ENCODE measurements at regions not wholly inside any gene's neighbourhood (a gene's known extent, or its start where the extent isn't known, plus 50 kb on each side); places are given as distances from the start of the nearest gene placed in this dataset.

DNA sequence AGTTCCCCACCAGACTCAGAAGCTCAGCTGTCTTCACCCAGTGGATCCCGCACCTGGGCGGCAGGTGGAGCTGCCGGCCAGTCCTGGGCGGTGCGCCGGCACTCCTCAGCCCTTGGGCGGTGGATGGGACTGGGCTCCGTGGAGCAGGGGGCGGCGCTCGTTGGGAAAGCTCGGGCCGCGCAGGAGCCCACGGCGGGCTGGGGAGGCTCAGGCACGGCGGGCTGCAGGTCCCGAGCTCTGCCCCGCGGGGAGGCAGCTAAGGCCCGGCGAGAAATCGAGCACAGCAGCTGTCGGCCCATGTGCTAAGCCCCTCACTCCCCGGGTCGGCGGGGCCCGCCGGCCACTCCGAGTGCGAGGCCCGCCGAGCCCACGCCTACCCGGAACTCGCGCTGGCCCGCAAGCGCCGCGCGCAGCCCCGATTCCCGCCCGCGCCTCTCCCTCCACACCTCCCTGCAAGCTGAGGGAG is 560.0 kb downstream of the BRINP1 start:
- DNase-seq = no peak

DNA sequence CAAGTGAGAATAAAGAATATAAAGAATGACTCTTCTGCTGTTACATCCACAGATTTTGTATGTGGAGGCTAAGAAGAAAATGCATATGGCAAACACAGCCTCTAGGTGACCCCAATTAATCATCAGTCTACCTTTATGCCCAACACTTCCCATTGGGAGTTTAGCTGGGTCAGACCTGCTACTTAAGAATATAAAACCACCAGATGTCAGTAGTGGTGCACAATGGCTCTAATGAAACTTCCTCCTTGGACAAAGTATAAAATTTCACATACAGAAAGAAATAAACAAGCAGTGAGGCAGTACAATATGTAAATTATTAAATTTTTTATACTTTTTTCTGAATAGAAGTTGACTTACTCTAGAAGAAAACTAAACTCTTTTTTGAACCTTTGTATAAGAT is 539.9 kb downstream of the BRINP1 start:
- no peak for DNase-seq

DNA sequence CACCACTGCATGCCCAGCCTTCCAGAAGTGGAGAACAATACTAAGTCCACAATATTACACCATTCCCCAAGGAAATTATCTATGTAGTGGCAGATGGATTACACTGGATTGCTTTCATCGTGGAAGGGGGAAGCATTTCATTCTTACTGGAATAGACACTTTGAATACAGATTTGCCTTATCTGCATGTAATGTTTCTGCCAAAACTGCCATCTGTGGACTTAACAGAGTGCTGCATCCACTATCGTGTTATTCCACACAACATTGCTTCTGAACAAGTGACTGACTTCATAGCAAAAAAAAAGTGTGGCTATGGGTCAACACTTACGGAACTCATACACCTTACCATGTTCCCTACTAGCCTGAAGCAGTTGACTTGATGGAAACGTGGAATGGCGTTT is 536.9 kb downstream of the BRINP1 start:
- DNase-seq = no peak

DNA sequence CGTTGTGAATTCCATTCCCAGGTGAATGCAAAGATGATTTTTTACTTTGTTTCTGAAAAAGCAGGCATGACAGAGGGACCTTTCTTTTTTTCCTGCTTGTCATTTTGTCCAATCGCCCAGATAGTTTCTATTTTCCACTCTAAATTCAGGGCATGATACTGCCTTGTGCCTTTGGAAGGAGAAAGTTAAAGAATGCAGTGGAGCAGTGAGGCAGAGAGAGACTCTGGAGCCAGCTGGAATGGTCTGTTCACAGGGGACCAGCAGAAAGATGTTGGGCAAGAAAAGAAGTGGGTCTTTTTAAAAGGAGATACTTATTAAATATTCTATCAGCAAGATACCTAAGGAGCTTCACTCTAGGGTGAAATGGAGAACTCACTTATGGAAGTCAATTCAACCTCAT is 532.3 kb downstream of the BRINP1 start:
- DNase-seq = no peak

DNA sequence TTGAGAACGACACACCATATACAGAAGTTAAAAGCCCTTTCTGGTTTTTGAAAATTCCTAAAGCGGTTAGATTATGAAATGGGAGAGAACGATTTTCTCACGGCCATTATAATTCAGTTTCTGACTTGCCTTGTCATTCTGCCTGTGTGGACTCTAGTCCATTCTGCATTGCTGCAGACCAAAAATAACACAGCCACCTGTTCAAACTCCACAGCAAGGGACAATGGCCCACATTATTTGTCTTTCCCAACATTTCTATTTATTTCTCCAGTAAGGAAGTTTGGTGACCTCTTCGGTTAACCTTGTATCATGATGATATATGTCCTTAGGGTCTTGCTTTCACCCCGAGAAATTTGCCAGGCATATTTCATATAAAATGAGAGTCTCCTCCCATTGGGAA is 497.7 kb downstream of the BRINP1 start:
- DNase-seq = no peak

DNA sequence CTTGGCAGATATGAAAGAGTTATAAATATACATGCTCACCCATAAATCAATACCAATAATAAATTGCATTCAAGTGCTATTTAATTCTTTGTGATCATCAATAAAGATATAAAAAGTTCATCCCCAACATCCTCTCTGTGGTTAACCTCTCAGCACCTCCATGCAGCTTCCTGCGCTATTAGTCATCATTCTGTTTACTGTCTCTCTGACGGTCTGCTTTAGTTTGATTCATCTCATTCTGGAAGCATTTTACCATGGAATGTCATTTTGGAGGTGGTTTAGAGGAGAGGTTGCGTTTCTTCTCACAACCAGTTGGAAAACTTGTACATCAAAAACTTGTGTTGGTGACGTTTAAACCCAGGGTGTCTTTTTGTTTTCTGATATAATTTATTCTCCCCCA is 486.6 kb downstream of the BRINP1 start:
- DNase-seq = no peak

DNA sequence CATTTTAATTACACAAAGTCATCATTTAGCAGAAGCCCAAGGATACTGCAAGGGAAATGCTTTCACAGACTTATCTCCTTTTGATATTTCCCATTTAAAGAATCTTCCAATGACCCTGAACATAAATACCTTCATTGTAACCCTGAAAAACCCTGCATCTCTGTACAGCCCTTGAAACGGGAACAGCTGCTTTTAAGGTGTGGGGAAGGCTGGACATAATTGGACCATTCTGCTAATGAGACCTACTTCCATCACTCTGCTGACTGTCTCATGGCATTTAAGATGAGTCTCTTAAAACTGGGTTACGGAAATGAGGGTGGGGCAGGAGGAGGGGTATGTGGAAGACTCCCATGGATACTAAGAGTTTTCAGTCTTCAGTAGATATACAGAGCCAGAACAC is 485.8 kb downstream of the BRINP1 start:
- DNase-seq = no peak

DNA sequence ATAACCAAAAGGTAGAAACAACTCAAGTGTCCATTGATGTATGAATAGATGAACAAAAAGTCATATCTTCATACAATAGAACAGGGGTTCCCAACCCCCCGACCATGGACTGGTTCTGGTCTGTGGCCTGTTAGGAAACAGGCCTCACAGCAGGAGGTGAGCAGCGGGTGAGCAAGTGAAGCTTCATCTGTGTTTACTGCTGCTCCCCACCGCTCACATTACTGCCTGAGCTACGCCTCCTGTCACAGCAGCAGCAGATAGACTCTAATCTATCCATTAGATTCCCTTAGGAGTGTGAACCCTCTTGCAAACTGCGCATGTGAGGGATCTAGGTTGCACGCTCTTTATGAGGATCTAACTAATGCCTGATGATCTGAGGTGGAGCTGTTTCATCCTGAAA is 478.0 kb downstream of the BRINP1 start:
- DNase-seq = no peak

DNA sequence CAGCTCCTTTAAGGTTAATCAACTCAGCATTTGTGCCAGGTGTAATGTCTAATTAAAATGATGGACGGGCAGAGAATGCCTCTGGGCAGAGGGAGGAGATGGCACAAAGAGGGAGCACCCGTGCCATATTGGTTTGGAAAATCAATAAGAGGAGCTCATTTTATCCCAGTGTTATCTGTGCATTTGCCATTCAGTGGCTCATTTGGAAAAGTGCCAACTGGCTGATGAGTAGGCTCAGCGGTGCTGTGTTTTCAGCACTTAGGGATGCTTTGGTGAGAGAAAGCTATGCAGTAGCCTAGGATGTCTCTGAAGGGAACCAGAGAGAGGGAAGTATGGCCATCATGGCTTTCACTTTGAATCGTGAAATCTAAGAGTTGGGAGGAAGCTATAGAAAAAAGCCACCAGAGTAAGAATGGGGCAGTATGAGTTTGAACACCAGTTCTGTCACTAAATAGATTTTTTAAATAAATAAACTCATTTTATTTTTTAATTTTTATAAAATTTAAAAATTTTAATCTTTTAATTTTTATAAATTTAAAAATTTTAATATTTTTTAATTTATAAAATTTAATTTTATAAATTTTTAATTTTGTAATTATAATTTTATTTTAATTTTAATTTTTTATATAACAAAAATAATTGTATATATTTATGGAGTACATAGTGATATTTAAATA is 472.8 kb downstream of the BRINP1 start:
- DNase-seq = no peak

DNA sequence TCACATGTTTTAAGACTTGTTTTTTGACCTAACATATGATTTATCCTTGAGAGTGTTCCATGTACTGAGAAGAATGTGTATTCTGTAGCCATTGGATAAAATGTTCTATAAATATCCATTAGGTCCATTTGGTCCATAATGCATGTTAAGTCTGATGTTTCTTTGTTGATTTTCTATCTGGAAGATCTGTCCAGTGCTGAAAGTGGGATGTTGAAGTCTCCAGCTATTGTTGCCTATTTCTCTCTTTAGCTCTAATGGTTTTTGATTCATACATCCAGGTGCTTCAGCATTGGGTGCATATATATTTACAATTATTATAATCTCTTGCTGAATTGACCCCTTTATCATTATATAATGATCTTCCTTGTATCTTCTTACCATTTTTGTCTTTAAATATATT is 451.1 kb downstream of the BRINP1 start:
- DNase-seq = no peak

DNA sequence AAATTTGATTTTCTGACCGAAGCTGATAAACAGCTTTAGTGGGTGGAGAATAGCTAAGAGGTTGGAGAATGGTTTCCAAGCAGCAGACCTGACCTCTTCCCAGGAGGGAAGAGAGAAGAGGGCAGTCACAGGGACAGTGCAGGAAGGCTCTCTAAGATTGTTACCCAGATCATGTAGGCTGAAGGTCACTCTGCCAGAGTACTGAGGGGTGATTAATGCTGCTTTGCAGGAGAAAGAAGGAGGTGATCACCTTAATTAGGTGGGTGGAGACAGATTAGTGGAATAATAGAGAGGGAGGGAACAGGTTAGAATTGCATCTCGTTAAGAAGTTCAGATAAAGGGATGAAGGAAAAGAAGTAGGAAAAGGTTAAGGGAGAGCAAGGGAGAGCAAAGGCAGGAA is 440.5 kb downstream of the BRINP1 start:
- DNase-seq = no peak

DNA sequence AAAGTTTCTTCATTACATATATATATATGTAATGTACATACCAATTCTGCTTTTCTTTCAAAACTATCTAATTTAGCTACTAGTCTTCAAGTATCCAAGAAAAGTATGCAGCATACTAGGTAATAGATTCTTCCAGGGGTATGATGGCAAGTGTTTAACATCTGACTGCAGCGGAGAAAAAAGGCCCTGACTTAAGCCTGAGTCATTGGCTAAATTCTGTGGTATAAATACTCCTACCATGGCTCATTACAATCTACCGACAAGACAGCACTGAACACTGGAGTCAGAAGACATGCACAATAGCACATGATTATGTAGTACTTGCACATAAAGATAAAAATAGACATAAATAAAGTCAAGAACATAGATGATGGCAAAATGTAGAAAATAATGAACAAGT is 439.9 kb downstream of the BRINP1 start:
- DNase-seq = no peak

DNA sequence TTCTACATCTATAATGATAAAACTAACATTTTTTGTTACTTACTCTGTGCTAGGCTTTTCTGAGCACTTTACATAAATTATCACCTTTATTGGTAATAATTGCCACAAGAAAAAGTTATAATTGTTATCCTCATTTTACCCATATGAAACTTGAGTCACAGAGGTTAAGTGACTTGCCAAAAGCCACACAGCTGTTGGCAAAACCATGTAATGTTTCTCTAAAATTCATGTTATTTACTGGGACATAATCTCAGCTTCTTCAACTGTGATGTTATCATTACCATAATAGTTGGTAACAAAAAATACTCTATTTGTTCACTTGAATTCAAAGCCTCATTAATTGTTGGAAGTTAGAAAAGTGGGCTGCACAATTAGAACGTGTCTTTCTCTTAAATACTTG is 437.3 kb downstream of the BRINP1 start:
- no peak for DNase-seq

DNA sequence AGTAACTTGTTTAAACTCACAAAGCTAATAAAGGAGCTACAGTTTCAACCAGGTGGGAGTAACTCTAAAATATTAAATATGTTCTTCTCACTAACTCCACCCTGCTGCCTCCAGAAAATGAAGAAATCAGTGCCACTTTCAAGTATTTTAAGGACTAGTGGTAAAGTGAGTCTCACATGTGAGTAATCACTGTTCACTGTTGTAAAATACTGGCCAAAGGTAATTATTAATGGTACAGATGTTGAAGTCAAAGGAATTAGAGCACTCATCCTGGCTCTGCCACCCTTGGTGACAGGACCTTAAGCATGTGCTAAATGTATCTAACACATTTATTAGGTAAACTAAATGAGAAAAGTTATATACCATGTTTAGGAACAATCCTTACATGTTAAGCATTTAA is 430.7 kb downstream of the BRINP1 start:
- no peak for DNase-seq

DNA sequence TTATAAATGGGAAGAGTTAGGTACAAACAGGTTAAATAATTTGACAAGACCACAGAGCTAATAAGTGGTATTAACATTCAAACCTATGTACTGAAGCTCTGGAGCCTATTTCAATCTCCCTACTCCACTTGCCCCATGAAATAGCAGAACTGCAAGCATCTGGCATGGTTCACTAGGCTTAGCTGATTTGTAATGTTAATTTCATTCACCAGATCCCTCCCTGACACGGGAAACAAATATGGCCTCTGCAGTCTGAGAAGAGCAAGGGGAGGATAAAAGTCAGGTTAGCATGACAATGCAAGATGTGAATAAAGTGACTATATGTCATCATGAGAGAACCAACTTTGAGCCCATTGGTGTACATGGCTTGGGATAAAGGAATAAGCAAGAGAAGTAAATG is 428.8 kb downstream of the BRINP1 start:
- no peak for DNase-seq

DNA sequence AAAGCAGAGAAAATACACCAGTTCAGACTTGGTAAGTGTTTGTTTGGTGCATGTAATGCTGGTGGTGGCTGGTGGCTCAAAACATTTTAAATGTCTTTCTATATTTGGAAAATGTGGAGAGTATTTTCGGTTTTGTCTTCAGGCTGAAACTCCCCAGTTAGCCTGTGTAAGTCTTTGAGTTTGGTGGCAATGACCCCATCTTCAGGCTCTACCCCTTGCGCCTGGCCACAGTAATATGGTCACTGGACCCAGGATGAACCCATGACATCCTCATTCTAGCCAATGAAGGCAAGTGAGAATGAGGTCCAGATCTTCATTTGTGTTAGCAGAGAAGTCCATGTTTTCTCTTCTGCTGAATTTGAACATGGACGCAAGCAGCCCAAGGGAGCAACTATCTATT is 422.6 kb downstream of the BRINP1 start:
- no peak for DNase-seq

DNA sequence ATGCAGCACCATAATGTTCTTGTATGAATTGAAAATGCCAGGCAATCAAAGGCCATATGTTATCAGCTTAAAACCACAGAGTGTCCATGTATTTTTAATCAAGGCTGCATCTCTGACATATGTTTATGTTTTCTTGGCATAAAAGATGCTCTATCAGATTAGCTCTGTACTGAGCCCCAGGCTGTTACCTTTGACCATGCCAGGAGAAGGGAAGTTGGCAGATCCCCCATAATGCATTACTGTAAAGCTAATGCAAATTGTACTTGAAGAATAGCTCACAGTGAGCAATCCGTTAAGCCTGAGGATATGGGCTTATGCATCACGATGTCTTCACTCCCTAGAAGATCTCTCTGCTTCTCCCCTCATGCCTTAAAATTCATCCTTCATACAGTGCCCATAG is 414.4 kb downstream of the BRINP1 start:
- no peak for DNase-seq

DNA sequence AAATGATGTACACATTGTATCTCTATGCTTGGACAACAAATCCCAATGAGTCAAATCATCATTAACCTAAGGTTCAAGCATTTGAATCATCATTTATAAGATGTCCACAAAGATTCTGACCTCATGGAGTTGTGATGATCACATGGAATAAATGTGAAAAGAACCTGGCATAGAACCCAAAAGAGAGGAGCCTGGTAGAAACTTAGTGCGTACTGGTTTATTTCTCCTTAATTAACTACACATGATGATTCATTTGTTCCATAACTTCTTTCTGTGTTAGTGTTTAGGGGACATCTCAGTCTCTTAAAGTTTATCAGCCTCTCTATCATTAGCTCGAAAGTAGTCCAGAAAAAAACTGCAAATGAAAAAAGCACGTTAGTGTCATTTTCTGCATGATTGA is 411.6 kb downstream of the BRINP1 start:
- no peak for DNase-seq

DNA sequence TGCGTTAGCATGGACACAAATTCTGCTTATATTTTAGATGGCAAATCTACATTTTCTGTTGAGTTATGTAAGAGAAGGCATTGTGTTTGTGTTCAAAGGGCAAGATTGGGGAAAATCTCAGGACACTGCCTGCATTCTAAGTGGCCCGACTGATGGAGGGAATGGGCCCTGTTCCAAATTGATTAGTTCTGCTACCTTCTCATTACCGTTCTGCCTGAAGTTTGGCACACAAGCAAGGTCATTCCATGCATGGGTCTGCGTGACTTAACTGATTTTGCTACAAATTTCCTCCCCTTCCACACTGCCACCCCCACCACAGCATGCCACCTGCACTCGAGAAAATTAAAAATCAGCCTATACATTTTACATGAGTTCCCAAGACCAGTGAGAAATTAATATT is 409.9 kb downstream of the BRINP1 start:
- DNase-seq = no peak

DNA sequence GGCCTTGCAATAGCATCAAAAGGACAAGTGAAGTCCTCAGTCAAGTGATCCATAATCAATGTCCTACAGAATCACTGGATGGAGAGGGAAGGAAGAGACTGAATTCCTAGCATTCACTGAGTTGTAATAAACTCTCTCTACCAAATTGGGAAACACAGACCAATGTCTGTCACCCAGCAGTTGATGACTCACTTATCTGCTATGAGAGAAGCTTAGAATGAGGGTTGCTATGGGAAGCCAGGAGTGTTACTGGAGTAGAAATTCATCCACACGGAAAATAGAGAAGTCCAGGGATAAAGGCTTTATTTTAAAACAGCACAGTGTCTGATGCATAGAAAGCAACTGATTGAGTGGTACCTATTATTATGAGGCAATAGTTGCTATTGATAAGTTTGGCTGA is 407.4 kb downstream of the BRINP1 start:
- DNase-seq = no peak

DNA sequence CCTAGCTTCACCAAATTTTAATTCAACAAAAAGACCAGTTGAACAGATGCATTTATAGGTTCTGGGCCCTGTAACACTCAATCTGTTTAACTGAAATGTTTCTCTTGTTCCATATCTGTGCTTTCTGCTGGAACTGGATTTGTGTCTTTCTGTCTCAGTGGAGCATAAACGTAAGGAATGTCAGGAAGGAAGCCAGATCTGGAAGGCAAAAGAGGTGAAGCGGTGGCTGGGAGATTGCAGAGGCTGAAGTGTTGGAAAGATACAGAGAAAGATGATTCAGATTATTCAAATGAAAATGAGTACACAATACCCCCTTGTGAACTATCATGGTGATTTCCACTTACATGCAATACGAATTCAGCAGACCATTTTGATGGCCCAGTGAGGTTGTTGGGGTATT is 406.8 kb downstream of the BRINP1 start:
- DNase-seq = no peak

DNA sequence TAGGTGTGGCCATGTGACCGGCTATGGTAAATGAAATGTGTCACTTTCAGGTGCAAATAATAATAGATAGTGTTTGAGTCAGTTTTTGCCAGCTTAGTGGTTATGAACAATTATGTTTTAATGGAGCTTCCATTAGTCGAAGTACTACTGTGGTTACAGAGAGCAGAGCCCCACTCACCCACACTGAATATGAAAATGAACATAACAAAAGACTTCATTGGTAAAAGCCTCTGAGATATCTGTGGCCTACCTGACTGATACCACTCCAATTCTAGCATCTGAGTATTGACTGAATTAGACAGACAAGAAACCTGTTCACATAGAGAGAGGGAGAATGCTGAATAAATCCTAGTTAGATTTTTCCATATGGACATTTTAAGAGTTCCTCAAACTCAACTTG is 405.6 kb downstream of the BRINP1 start:
- DNase-seq = no peak

DNA sequence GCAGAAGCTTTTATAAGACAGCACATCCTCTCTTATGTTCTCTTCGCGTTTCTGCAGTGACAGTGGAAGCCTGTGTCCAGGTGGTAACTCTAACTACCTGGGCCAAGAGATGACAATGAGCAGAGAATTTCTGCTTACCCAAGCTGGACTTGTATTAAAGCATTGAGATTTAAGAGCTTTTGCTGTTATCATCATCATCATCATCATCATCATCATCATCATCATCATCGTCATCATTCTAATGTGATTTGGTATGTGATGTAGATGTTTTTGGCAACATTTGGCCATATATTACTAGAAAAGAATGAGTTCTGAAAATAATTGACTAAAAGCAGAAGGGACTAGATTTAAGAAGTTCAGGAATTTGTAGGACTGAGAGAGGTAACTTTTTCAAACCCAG is 401.3 kb downstream of the BRINP1 start:
- DNase-seq = no peak

DNA sequence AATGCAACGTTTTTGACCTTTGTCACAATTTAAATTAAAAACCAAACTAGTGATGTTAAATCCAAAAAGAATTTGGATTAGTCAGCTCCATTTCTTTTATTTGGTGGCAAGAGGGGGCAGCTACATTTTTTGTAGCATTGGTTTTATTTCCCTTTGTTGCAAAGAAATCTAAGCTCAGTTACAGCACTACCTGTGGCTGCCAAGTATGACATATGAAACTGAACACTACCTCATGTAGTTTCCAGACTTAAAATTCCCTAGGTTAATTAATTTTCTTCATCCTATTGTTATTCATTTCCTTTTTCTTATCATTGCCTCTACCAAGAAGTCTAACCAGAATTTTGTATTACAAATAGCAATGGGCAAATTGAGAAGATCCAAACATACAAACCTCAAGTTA is 393.5 kb downstream of the BRINP1 start:
- no peak for DNase-seq

DNA sequence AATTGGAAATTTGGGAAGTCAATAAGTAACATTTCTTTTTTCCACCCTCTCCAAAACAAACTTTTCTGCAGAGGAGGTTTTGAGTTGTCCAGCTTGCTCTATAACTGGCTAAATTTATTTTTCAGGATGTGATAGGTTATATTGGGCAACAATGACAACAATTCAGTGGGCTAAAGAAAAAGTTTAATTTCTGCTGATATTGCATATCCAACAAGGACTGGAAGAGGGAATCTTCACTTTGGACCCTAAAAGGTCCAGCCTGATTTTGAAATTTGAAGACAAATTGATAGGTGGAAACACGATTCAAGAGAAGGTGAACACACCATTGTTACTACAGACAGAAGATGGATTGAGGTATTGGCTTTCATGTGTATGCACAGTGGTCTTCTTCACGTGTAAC is 393.1 kb downstream of the BRINP1 start:
- no peak for DNase-seq

DNA sequence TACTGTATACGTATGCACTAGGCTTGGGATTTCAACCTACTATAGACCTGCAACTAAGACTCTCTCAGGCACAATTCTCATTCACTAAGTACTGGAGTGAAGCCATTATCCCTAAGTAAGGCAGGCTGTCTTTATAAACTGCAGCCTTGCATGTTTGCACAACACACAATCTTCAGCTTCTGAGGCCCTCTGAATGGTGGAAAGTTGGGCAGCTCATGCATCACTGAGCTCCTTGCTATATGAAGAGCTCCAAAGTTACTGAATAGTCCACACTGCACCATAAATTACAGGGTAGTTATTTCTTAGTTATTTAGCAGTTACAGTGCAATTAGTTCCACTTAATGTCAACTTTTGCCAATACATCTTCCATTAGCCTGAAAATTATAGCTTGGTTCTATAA is 384.6 kb downstream of the BRINP1 start:
- no peak for DNase-seq

Measured in activated naive CD4-positive, alpha-beta T cell treated with anti-CD3 and anti-CD28 coated beads, Interleukin-2, amount 50 U/mL, for 16 hours (primary cell).